DMS114 treated with DMSO at 0.1 percent for 48 hours (cell line): ENCODE measurements at regions not wholly inside any gene's neighbourhood (a gene's known extent, or its start where the extent isn't known, plus 50 kb on each side); places are given as distances from the start of the nearest gene placed in this dataset.
"Not testable (repeated sequence)": the region's sequence is repeated elsewhere in the genome, so short reads cannot be mapped to it uniquely, and the experiment has no call there.

Experiments
- DNase-seq: peaks from one replicate; lab custom pipeline; 2025; ENCODE audit not compliant: unreplicated experiment; lab: John Stamatoyannopoulos, UW

GRCh38 chr4:164177153-164177552, 576.8 kb upstream of the SMIM31 start:
- DNase-seq, result no peak

- DNase-seq, result no peak
These were observed 576.2 kb upstream of the SMIM31 start for GRCh38 chr4:164177753-164178152.

- DNase-seq, result no peak
These were observed 565.7 kb upstream of the SMIM31 start for GRCh38 chr4:164188236-164188635.

GRCh38 chr4:164192844-164193243, 561.1 kb upstream of the SMIM31 start:
- no peak for DNase-seq

- DNase-seq, result no peak
These were observed 560.3 kb upstream of the SMIM31 start for GRCh38 chr4:164193676-164194075.

- no peak for DNase-seq
These were observed 556.4 kb upstream of the SMIM31 start for GRCh38 chr4:164197556-164197955.

- no peak for DNase-seq
These were observed 550.5 kb upstream of the SMIM31 start for GRCh38 chr4:164203476-164203875.

GRCh38 chr4:164204434-164204833, 549.5 kb upstream of the SMIM31 start:
- no peak for DNase-seq

- no peak for DNase-seq
These were observed 546.5 kb upstream of the SMIM31 start for GRCh38 chr4:164207460-164207859.

GRCh38 chr4:164210377-164210776, 543.6 kb upstream of the SMIM31 start:
- no peak for DNase-seq

GRCh38 chr4:164212134-164212533, 541.8 kb upstream of the SMIM31 start:
- DNase-seq, result no peak

- no peak for DNase-seq
These were observed 541.2 kb upstream of the SMIM31 start for GRCh38 chr4:164212714-164213113.

- DNase-seq, result no peak
These were observed 538.7 kb upstream of the SMIM31 start for GRCh38 chr4:164215113-164215741.

GRCh38 chr4:164221631-164222030, 532.3 kb upstream of the SMIM31 start:
- DNase-seq, result no peak

GRCh38 chr4:164224871-164225270, 529.1 kb upstream of the SMIM31 start:
- no peak for DNase-seq

GRCh38 chr4:164229255-164229654, 524.7 kb upstream of the SMIM31 start:
- no peak for DNase-seq

GRCh38 chr4:164239433-164239832, 514.5 kb upstream of the SMIM31 start:
- no peak for DNase-seq

GRCh38 chr4:164239976-164240375, 514.0 kb upstream of the SMIM31 start:
- DNase-seq, result no peak

- no peak for DNase-seq
These were observed 502.7 kb upstream of the SMIM31 start for GRCh38 chr4:164251257-164251656.

GRCh38 chr4:164252286-164252685, 501.6 kb upstream of the SMIM31 start:
- no peak for DNase-seq

- DNase-seq, result no peak
These were observed 492.1 kb upstream of the SMIM31 start for GRCh38 chr4:164261831-164262230.

- DNase-seq, result not testable (repeated sequence)
These were observed 491.4 kb upstream of the SMIM31 start for GRCh38 chr4:164262508-164262907.

GRCh38 chr4:164277414-164277813, 476.5 kb upstream of the SMIM31 start:
- DNase-seq, result not testable (repeated sequence)
